Uterus (tissue), 2 donors: ENCODE measurements at regions not wholly inside any gene's neighbourhood (a gene's known extent, or its start where the extent isn't known, plus 50 kb on each side); places are given as distances from the start of the nearest gene placed in this dataset.

Experiments used
- POLR2A ChIP-seq, 2 donors: fragments of 450-650 bp; IDR thresholded peaks; one replicate each; pipeline ENCODE4 v1.6.1; 2016; ENCODE audit warnings: antibody characterized with exemption in 2 of 2, mild to moderate bottlenecking in 1 of 2, moderate library complexity in 1 of 2
- TF ChIP-seq, protein P1 (sequence below), 4 experiments: fragments of 200-600 bp in 2 of 4; fragments of 450-650 bp in 2 of 4; sonication (generic) in 2 of 4; IDR thresholded peaks; one replicate each; pipeline ENCODE4 v1.5.1; 2016 to 2019; ENCODE audit warnings: antibody characterized with exemption in 4 of 4, mild to moderate bottlenecking in 2 of 4, moderate library complexity in 1 of 4

DNA sequence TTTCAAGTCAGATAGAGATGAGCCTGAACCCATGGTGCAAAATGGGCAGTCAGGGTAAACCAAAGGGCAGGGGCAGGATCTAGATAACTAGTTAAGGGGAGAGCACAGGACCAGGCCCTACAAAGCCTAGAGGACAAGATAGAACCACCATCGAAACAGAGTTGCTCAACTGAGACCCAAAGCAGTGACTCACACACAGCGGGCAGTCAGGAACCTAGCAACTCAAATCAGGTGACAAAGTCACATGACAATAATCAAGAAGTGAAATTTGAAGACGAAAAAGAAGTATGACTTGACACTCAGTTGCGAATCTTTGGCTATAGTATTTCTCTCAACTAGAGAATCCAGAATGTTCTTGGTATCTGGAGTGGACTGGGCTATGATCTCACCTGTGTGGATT is 136.0 kb upstream of the PTPRG start:
- TF ChIP-seq POLR2A (IDR thresholded peaks at IDR 0.05), result no peak
- TF ChIP-seq, protein P1, sequence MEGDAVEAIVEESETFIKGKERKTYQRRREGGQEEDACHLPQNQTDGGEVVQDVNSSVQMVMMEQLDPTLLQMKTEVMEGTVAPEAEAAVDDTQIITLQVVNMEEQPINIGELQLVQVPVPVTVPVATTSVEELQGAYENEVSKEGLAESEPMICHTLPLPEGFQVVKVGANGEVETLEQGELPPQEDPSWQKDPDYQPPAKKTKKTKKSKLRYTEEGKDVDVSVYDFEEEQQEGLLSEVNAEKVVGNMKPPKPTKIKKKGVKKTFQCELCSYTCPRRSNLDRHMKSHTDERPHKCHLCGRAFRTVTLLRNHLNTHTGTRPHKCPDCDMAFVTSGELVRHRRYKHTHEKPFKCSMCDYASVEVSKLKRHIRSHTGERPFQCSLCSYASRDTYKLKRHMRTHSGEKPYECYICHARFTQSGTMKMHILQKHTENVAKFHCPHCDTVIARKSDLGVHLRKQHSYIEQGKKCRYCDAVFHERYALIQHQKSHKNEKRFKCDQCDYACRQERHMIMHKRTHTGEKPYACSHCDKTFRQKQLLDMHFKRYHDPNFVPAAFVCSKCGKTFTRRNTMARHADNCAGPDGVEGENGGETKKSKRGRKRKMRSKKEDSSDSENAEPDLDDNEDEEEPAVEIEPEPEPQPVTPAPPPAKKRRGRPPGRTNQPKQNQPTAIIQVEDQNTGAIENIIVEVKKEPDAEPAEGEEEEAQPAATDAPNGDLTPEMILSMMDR (IDR thresholded peaks at IDR 0.05), result no peak
